Effector memory CD4-positive, alpha-beta T cell (primary cell): ENCODE measurements at regions not wholly inside any gene's neighbourhood (a gene's known extent, or its start where the extent isn't known, plus 50 kb on each side); places are given as distances from the start of the nearest gene placed in this dataset.

Experiments
- DNase-seq, 3 donors: peaks; one replicate each; pipeline ENCODE4 v3.0.0-alpha.2; 2020
- H3K27ac ChIP-seq: 2 replicates; pipeline ENCODE4 v1.7.0; 2013; ENCODE audit warnings: mild to moderate bottlenecking, low read length, moderate library complexity; ENCODE audit not compliant: insufficient read depth, poor library complexity, severe bottlenecking
- H3K27me3 ChIP-seq: replicated peaks from 2 replicates; pipeline ENCODE4 v1.7.0; 2013; ENCODE audit warnings: mild to moderate bottlenecking, low read length; ENCODE audit not compliant: insufficient read depth, control insufficient read depth, poor library complexity, severe bottlenecking
- H3K36me3 ChIP-seq: 2 replicates; pipeline ENCODE4 v1.7.0; 2013; ENCODE audit warnings: mild to moderate bottlenecking, low read length, moderate library complexity; ENCODE audit not compliant: control insufficient read depth, insufficient read depth
- H3K4me1 ChIP-seq: 2 replicates; pipeline ENCODE4 v1.7.0; 2013; ENCODE audit warnings: low read length, mild to moderate bottlenecking; ENCODE audit not compliant: control insufficient read depth, insufficient read depth, poor library complexity, severe bottlenecking
- H3K4me3 ChIP-seq: 2 replicates; pipeline ENCODE4 v1.7.0; 2013; ENCODE audit warnings: low read length, low read depth, mild to moderate bottlenecking; ENCODE audit not compliant: insufficient read depth, poor library complexity, severe bottlenecking
- H3K9me3 ChIP-seq: 2 replicates; pipeline ENCODE4 v1.7.0; 2013; ENCODE audit warnings: mild to moderate bottlenecking, low read length, moderate library complexity; ENCODE audit not compliant: control insufficient read depth

DNA sequence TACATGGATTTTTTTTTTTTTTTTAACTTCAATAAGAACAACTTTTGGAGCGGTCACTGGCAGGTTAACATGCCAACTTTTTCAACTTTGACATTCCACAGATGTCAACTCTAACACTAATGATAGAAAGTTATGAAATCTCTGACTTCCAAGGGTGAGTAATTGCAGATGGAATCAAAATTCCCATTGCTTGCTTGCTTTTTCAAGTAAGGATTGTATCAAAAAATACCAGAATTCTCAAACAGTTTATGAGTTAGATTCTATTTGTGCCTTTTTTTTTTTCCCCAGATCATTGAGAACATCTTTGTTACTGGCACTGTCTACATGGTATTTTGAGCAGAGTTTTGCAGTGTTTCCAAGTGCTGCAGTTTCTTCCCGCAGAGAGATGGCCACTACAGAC, 50.3 kb upstream of the OTUD4 start:
- Histone ChIP-seq H3K4me3 (no peak overlapping the region), H3K27ac (no peak overlapping the region), H3K9me3 (no peaks in the 10 kb centered on the region), H3K4me1 (no peaks in the 10 kb centered on the region), H3K27me3 (peaks cover 5% of the 10 kb centered on the region), H3K36me3 (no peaks in the 10 kb centered on the region)
- no peak for DNase-seq
